ENCODE measurements at regions not wholly inside any gene's neighbourhood (a gene's known extent, or its start where the extent isn't known, plus 50 kb on each side); places are given as distances from the start of the nearest gene placed in this dataset.
A peak's percentile ranks its signal among the peaks of the same experiment; 100 is the strongest.

DNA sequence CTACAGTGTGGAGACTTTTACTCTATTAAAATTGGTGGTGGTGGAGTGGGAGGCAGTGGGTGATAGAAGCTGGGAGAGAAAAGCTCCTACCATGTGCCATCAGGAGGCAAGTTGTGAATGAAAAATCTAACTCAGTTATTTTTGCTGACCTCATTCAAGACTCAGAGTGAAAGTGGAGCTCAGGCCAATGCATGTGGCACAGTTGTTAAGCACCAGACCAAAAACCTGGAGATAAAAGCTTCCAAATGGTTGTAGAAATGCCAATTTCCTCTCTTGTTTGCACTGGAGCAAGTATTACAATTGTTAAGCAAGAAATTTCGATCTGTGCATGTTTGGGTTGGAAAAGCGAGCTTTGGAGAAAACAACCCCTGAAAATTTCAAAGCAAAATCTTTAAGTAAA is 81.5 kb upstream of the PRICKLE2 start:
- DNase-seq: no peak

- no peak for DNase-seq
These were observed 80.5 kb upstream of the PRICKLE2 start for GRCh38 chr3:64305731-64306130.

GRCh38 chr3:64304828-64305410 is 79.7 kb upstream of the PRICKLE2 start:
- DNase-seq: no peak

DNA sequence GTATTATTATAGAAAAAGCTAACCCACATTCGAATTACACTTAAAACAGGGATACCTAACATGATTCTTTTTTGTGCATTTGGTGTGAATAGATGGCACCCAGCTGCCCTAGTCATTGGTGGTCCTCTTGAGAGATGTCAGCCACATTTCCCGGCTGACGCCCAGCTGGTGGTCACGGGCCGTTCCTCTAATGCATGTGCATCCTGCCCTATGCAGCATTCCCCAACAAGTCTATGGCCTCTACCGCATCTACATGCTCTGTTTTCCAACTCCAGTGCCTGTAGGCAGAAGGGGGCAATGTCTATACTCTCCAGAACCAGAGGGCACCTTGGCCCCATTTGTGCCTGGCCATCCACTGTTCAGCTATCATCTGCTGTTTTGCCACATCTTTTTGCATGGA is 78.6 kb upstream of the PRICKLE2 start:
- no peak for DNase-seq

DNA sequence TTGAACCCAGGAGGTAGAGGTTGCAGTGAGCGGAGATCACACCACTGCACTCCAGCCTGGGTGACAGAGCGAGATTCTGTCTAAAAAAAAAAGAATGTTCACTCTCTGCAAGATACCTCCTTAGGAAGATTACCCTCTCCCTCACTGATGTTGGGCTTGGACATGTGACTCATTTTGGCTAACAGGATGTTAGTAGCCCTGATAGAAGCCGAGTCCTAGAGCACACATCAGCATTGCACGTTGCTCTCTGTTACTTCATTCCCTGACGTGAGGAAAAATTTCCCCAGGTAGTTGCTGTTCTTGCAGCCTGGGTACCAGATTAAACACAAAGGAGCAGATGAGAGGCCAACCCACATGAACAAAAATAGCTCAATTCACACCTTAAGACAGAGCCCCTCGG is 78.1 kb upstream of the PRICKLE2 start:
- DNase-seq: no peak

- DNase-seq: no peak
These were observed 76.2 kb upstream of the PRICKLE2 start for GRCh38 chr3:64301476-64301875.

DNA sequence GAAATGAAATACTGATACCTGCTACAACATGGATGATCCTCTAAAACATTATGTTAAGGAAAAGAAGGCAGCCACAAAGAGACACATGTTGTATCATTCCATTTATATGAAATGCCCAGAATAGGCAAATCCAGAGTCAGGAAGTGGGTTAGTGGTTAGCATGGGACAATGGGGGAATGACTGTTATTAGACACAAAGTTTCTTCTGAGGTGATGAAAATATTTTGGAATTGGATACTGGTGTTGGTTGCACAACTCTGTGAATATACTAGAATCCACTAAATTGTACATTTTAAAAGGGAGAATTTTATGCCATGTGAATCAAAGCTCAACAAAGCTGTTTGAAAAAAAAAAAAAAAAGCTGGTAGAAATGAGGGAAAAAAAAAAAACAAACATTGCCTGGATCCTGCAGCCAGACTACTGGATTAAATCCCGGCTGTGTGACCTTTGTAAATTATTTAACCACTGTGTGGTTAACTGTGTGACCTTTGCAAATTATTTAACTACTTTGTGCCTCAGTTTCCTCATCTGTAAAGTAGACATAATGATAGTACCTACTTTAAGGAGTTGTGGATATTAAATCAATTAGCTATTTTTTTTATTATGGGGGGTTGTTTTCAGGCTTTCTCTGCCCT is 75.6 kb upstream of the PRICKLE2 start:
- no peak for DNase-seq

GRCh38 chr3:64299206-64299605 is 73.9 kb upstream of the PRICKLE2 start:
- no peak for DNase-seq

DNA sequence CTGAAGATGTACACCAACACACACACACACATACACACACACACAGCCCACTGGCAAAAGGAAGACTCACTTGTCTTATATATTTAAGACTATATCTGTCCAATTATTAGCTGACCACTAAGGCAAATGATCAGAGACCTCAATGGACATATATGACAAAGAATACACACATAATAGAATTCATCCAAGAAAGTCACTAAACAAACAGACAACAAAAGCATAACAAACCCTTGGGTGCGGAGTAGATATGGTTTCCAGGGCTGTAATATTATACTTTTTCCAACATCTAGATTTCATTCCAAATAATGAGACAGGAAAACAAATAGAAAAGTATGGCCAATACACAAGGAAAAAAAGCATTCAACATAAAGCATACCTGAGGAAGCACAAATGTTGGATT is 72.3 kb upstream of the PRICKLE2 start:
- no peak for DNase-seq

DNA sequence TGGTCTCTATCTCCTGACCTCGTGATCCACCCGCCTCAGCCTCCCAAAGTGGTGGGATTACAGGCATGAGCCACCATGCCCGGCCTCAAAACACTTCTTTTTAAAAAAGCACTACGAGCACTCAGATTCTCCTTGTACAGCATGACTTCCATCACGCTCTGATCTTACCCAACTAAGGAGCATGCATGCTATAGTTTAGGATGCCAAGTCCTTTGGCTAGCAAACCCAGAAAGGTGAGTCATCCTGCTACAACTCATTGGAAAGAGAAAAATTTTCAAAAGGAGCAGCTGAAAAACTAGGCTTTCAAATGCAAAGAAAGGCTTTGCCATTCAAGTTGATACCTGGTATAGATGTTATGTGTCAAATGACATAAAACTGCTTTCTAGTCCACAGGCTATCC is 70.3 kb upstream of the PRICKLE2 start:
- peak; percentile 49 for DNase-seq

DNA sequence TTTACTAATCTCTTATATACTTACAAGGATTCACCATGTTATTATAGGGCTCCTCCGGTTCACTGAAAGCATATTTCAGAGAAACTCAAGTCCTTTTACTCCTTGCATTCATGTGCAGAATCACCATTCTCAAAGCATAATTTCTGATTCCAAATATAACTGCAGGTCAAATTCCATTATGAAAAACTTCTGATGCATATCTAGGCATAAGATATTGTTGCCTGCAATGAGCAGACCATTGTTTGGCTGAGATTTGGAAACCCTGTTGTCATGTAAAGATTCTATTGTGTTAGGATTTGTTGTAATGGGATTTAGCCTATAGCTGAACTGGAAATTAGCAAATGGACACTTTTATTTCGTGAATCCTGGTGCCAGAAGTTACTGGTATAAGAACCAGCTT is 69.5 kb upstream of the PRICKLE2 start:
- no peak for DNase-seq

DNA sequence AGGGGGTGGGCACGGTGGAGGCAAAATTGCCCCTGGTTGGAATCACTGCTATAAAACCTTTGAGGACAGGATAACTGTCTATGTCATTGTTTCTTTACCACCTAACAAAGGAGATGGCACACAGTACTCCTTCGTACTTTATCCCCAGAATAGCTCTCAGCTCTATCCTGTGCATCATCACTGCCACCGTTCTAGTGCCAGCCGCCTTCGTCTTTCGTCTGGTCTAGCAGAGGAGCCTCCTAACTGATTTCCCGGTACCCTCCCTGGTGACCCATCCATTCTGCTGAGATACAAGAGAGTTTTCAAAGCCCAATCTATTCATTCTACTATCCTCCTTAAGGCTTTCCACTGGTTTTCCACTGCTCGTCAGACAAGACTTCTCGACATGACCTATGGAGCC is 67.9 kb upstream of the PRICKLE2 start:
- DNase-seq: no peak

- no peak for DNase-seq
These were observed 66.7 kb upstream of the PRICKLE2 start for GRCh38 chr3:64291956-64292355.

GRCh38 chr3:64291345-64291744 is 66.1 kb upstream of the PRICKLE2 start:
- no peak for DNase-seq

DNA sequence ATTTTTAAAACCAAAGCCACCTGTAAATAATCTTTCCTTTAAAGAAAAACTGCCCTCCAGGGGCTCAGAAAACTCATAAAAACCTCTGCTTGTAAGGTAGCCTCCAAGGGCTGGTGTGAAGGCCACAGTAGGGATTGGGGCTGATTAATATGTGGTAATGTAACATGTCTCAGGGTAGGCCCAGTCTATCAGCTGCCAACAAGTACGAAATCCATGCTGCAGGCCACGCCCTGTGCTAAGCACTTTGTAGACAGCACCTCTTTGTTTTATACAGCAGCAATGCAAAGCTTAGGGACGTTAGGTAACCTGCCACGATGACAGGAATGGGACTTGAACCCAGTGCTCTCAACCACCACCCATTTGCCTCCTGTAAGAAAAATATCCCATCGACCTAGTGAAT is 65.6 kb upstream of the PRICKLE2 start:
- DNase-seq: no peak

DNA sequence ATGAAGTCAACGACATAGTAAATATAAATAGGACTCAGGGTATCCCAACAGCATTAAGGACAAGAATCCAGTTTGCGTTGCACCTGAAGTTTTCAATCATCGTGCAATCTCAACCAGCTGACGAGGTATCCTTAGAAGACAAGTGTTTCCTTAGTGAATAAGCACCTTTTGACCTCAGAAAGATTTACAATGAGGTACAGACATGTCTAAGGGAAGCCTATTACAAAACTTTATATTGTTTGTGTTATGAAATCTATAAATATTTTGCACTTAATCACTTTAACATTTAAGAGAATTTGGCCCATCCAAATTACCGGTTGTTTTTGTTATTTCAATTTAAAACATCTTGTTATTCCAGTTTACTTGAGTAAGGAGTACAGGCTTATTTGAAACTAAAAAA is 64.9 kb upstream of the PRICKLE2 start:
- no peak for DNase-seq

GRCh38 chr3:64289622-64290021 is 64.4 kb upstream of the PRICKLE2 start:
- DNase-seq: no peak

GRCh38 chr3:64278625-64279024 is 53.4 kb upstream of the PRICKLE2 start:
- no peak for DNase-seq

- DNase-seq: no peak
These were observed 50.9 kb upstream of the PRICKLE2 start for GRCh38 chr3:64276131-64276530.
